GM18520 (cell line): ENCODE measurements at regions not wholly inside any gene's neighbourhood (a gene's known extent, or its start where the extent isn't known, plus 50 kb on each side); places are given as distances from the start of the nearest gene placed in this dataset.

Experiments used
- ATAC-seq: cut with Tn5 transposase; IDR thresholded peaks from one replicate; pipeline ENCODE4 v1.9.1; 2021; ENCODE audit not compliant: unreplicated experiment

DNA sequence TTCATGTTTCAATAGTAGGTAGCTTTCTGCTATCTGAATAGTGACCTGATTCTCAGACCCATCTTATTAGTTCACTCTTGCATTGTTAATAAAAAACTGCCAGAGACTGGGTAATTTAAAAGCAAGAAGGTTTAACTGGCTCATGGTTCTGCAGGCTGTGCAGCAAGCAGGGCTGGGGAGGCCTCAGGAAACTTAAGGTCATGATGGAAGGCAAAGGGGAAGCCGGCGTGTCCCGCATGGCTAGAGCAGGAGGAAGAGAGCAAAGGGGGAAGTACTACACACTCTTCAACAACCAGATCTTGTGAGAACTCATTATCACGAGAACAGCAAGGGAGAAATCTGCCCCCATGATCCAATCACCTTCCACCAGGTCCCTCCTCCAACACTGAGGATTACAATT is 185.2 kb upstream of the PITRM1 start:
- ATAC-seq: no peak

DNA sequence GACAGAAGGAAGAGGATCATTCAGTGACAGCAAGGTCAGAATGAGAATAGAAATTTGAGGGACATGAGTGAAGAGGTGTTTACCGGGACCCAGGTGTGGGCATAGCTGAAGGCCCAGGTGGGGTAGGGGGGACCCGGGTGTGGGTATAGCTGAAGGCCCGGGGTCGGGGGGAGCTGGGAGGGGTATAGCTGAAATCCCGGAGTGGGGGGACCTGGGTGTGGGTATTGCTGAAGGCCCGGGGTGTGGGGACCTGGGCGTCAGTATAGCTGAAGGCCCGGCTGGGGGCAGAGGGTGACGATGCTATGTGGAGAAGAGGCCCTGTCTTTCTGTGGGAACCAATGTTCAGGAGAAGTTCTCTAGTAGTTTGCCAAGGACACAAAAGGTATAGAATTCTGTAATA is 183.0 kb upstream of the PITRM1 start:
- ATAC-seq: no peak

DNA sequence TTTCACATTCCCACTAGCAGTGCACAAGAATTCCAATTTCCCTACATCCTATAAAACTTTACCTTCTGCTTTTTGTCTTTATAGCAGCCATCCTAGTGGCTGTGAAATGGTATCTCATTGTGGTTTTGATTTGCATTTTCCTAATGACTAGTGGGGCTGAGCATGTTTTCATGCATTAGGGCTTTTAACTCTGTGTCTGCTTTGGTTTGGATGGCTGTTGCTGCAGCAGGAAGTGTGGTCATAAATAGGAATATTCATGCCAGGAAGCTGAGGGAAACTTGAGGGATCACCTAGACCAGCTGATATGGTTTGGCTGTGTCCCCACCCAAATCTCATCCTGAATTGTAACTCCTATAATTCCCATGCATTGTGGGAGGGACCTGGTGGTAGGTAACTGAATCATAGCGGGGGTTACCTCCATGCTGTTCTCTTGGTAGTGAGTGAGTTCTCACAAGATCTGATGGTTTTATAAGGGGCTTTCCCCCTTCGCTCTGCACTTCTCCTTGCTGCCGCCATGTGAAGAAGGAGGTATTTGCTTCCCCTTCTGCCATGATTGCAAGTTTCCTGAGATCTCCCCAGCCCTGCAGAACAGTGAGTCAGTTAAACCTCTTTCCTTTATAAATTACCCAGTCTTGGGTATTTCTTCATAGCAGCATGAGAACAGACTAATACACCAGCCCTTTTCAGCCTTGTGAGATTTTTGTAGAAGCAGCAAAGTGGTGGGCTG is 181.8 kb upstream of the PITRM1 start:
- ATAC-seq: no peak

- ATAC-seq: no peak
These were observed 180.7 kb upstream of the PITRM1 start for GRCh38 chr10:3353235-3353634.

- ATAC-seq: no peak
These were observed 178.2 kb upstream of the PITRM1 start for GRCh38 chr10:3350617-3351258.

DNA sequence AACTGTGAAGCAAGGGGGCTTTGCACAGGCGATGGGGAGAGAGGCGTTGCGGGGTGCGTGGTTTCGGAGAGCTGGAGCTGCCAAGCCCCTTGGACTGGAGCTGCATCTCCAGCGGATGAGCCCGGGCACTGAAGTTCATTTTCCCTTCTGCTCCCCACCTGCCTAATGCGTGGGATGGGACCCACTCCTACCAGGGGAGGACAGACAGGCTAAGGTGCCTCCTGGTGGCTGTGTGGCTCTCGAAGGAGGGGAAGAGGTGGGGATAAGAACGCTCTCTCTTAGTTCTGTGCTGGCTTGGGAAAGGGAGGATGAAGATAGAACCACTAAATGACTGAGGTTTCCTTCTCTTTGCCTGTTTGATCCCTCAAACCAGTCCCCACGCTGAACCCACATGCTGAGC is 177.6 kb upstream of the PITRM1 start:
- no peak for ATAC-seq

GRCh38 chr10:3348564-3348963 is 176.0 kb upstream of the PITRM1 start:
- no peak for ATAC-seq

- ATAC-seq: no peak
These were observed 175.0 kb upstream of the PITRM1 start for GRCh38 chr10:3347413-3348182.

GRCh38 chr10:3346851-3347250 is 174.3 kb upstream of the PITRM1 start:
- no peak for ATAC-seq

DNA sequence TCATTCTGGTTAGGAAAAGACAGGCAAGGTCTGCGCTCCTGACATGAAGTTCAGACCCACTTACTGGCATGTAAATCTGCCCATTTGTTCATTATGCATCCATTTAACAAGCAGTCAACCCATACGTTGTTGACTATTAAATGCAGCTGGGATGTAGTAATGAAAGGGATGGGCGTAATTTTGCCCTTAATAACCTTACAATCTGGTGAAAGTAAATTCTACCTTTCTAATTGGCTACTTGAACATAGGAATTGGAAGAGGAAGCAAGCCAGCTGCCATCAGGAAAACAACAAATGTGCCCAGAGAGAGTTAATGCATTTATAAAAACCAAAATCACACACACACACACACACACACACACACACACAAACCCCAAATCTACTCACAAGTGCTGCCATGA is 170.2 kb upstream of the PITRM1 start:
- no peak for ATAC-seq

GRCh38 chr10:3340127-3340730 is 167.6 kb upstream of the PITRM1 start:
- no peak for ATAC-seq

DNA sequence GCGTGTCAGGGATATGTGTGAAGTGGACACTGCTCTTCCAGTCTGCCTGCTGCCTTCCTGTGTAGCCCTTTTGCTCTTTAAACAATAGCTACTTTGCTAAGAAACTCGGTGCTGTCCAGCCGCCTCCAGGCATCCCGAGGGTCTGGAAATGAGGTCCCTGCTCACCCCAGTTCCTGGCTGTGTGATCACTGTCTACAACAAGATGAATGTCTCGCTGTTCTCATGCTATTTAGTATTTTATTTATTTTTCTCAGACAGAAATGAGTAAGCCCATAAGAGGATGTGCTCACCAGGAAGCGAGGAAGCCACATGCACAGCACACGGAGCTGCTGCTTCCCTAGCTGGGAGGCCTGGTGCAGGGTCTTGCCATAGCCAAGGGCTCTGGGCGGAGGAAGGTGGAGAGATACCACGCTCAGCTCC is 167.0 kb upstream of the PITRM1 start:
- no peak for ATAC-seq

- no peak for ATAC-seq
These were observed 166.5 kb upstream of the PITRM1 start for GRCh38 chr10:3339121-3339520.

DNA sequence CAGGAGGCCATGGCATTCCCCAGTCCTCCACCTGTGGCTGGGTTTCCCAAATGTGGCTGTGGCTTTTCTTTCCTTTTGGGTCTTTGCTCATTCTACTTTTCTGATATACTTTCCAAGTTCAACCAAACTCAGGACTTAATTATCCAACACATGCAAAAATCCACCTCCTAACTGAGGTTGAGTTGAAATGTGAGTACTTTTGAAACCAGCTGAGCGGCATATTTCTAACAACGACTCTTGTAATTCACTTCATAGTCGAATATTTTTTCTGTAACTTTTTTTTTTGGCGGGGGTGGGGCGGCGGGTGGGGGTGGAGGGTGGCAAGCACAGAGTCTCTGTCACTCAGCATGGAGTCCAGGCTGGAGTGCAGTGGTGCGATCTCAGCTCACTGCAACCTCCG is 165.2 kb upstream of the PITRM1 start:
- ATAC-seq: no peak

GRCh38 chr10:3336673-3337293 is 164.2 kb upstream of the PITRM1 start:
- no peak for ATAC-seq

DNA sequence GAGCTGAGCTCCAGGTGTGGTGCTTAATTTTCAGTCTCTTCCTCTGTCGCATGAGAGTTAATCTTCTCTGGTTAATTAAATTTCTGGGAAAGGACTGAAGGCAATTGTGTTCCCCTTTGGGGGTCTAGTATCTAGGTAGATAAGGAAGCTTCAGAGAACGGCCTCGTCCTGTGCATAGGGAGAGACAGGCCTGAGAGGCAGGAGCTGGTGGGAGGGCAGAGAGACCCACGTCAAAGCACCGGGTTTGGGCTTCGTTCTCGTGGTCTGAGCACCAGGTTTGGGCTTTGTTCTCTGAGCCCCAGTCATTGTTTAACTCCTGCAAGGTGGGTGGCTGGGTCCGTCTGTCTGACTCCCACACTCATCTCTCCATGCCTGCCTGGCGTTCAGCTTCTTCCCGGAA is 160.8 kb upstream of the PITRM1 start:
- ATAC-seq: no peak

DNA sequence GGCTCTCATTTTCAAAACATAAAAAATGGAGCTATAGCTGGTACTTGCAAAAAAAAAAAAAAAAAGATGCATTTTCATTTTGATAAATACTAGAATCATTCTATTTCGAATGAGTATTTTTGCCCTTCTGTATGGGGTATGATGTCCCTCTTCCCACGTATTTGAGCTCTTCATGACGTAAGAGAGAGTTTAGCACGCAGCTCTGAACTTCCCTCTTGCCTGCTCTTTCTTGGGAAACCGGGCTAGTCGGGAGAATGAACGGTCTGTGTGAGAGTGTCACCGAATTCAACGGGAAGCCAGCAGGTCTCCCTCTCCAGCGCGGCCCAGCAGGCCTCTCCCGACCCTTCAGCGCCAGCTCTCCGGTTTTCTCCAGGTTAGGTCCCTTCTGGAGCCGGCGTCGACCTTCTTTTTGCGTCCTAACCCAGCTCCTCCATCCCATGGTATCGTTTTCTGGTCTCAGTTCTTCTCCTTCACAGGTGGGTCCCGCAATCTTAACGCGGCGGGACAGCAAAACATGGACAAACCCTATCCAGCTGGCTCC is 159.2 kb upstream of the PITRM1 start:
- ATAC-seq: no peak

- ATAC-seq: no peak
These were observed 158.6 kb upstream of the PITRM1 start for GRCh38 chr10:3331187-3331586.

DNA sequence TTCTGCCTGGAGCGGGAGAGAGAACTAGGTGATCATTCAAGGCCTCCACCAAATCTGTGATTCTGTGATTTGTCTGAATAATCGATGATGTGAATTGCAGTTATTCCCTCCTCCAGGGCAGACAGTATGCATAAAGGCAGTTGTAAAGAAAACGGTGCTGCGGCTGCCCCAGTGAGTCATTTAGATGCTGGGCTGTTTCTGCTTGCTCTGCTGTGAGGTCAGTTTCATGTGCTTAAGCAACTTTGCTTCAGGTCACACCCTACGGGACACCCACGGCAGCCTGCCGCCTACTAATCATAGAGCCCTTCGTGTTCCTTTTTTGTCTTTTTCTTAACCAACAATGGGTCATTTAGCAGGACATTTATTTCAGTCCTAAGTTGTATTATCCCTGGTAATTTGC is 158.1 kb upstream of the PITRM1 start:
- no peak for ATAC-seq

DNA sequence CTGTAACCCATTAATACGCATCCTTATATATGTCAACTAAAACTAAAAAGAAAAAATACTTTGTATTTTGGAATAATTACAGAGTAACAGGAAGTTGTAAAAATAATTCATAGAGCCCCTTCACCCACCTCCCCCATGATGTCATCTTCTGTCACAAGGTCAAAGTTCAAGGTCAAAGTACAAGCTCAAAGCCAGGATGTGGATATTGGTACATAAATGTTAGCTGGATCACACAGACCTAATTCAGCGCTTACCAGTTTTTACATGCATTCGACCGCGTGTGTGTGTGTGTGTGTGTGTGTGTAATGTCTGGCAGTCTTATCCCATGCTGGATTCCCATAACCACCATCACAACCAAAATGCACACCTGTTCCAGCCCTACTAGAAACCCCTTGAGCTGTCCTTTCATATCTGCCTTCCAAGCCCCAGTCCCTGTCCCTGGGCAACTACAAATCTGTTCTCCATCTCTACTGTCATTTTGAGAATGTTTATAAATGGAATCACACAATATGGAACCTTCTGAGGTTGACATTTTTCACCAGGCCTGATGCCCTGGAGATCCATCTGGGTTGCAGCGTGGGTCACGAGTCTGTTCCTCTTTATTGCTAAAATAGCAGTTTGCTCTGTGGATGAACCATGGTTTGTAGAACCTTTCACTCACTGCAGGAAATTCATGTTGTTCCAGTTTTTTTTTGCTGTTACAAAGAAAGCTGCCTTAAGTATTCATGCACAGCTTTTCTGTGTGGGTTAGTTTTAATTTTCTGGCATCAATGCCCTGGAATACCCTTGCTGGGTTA is 153.6 kb upstream of the PITRM1 start:
- ATAC-seq: no peak
